Sciatic nerve (tissue), 2 donors: ENCODE measurements at regions not wholly inside any gene's neighbourhood (a gene's known extent, or its start where the extent isn't known, plus 50 kb on each side); places are given as distances from the start of the nearest gene placed in this dataset.
"Not testable (repeated sequence)": the region's sequence is repeated elsewhere in the genome, so short reads cannot be mapped to it uniquely, and the experiment has no call there.

ENCODE experiments used
- ATAC-seq: fragments of 200-7000 bp; cut with Tn5 transposase; one replicate; pipeline ENCODE4 v1.9.1; 2020; ENCODE audit warnings: mild to moderate bottlenecking, moderate library complexity
- DNase-seq: peaks from one replicate; pipeline ENCODE4 v3.0.0-alpha.2; 2020; ENCODE audit warnings: low spot score
- intact Hi-C: fragments of 100-400 bp; cut with DNase I; formaldehyde crosslinking; loops from one replicate; pipeline ENCODE4 v1.14.2; 2022
- donor health status: DM: no; HTN: no; CAD: no.
- donor health status: DM: no; HTN: no; CAD: no.

- DNase-seq = no peak
- intact Hi-C loops = no loop called here
- ATAC-seq = no peak
These were observed 70.0 kb downstream of the LMO4 start for GRCh38 chr1:87398641-87399040.

GRCh38 chr1:87399264-87399663 is 70.6 kb downstream of the LMO4 start:
- ATAC-seq (no peak), DNase-seq (no peak)
- intact Hi-C loops = no loop called here

GRCh38 chr1:87399701-87400100 is 71.0 kb downstream of the LMO4 start:
- DNase-seq (no peak), ATAC-seq (no peak)
- intact Hi-C loops = no loop called here

GRCh38 chr1:87400813-87401212 is 72.1 kb downstream of the LMO4 start:
- intact Hi-C loops = no loop called here
- DNase-seq = no peak
- ATAC-seq = no peak

GRCh38 chr1:87402241-87403002 is 73.7 kb downstream of the LMO4 start:
- peak; percentile 81 for ATAC-seq
- intact Hi-C loops = no loop called here

GRCh38 chr1:87403061-87403820 is 74.6 kb downstream of the LMO4 start:
- peak; percentile 29 for ATAC-seq
- intact Hi-C loops = no loop called here
- no peak for DNase-seq

More at GRCh38 chr1:87402241-87403002, 73.7 kb downstream of the LMO4 start:
- no peak for DNase-seq

- intact Hi-C loops = no loop called here
- DNase-seq (no peak), ATAC-seq (no peak)
These were observed 75.6 kb downstream of the LMO4 start for GRCh38 chr1:87404296-87404695.

- no peak for ATAC-seq
- DNase-seq = no peak
- intact Hi-C loops = no loop called here
These were observed 80.1 kb downstream of the LMO4 start for GRCh38 chr1:87408665-87409248.

- intact Hi-C loops = loop anchor here (5.0 kb wide), 1 partner anchor 1441 kb away; no protein-coding TSS in a partner anchor
- ATAC-seq (peak; percentile 46), DNase-seq (peak; percentile 69)
These were observed 82.2 kb downstream of the LMO4 start for GRCh38 chr1:87410776-87411480.

- intact Hi-C loops = loop anchor here (5.0 kb wide), 1 partner anchor 1438 kb away; no protein-coding TSS in a partner anchor
- ATAC-seq, DNase-seq: not testable (repeated sequence)
These were observed 85.2 kb downstream of the LMO4 start for GRCh38 chr1:87413846-87414245.

- no peak for DNase-seq
- intact Hi-C loops = no loop called here
- peak; percentile 96 for ATAC-seq
These were observed 89.4 kb downstream of the LMO4 start for GRCh38 chr1:87418048-87418447.

GRCh38 chr1:87421809-87422208 is 93.1 kb downstream of the LMO4 start:
- intact Hi-C loops = no loop called here
- DNase-seq = no peak
- ATAC-seq = no peak

- intact Hi-C loops = no loop called here
- DNase-seq (no peak), ATAC-seq (no peak)
These were observed 95.9 kb downstream of the LMO4 start for GRCh38 chr1:87424541-87424940.

GRCh38 chr1:87426463-87427249 is 98.0 kb downstream of the LMO4 start:
- intact Hi-C loops = no loop called here
- peak; percentile 34 for ATAC-seq
- no peak for DNase-seq

GRCh38 chr1:87428367-87428766 is 99.7 kb downstream of the LMO4 start:
- ATAC-seq = no peak
- no peak for DNase-seq
- intact Hi-C loops = no loop called here

- ATAC-seq (no peak), DNase-seq (no peak)
- intact Hi-C loops = no loop called here
These were observed 100.2 kb downstream of the LMO4 start for GRCh38 chr1:87428883-87429282.

- ATAC-seq = peak; percentile 70
- intact Hi-C loops = no loop called here
- DNase-seq = no peak
These were observed 104.0 kb downstream of the LMO4 start for GRCh38 chr1:87432685-87433084.

- peak; percentile 47 for ATAC-seq
- DNase-seq, intact Hi-C loops: not testable (repeated sequence)
These were observed 104.4 kb downstream of the LMO4 start for GRCh38 chr1:87433101-87433500.

- DNase-seq (no peak), ATAC-seq (peak; percentile 42)
- intact Hi-C loops = no loop called here
These were observed 106.8 kb downstream of the LMO4 start for GRCh38 chr1:87435484-87435883.
